GM18870 (cell line): ENCODE measurements at regions not wholly inside any gene's neighbourhood (a gene's known extent, or its start where the extent isn't known, plus 50 kb on each side); places are given as distances from the start of the nearest gene placed in this dataset.

Source experiments
- ATAC-seq: cut with Tn5 transposase; IDR thresholded peaks from one replicate; pipeline ENCODE4 v1.9.1; 2021; ENCODE audit warnings: moderate library complexity; ENCODE audit not compliant: unreplicated experiment

DNA sequence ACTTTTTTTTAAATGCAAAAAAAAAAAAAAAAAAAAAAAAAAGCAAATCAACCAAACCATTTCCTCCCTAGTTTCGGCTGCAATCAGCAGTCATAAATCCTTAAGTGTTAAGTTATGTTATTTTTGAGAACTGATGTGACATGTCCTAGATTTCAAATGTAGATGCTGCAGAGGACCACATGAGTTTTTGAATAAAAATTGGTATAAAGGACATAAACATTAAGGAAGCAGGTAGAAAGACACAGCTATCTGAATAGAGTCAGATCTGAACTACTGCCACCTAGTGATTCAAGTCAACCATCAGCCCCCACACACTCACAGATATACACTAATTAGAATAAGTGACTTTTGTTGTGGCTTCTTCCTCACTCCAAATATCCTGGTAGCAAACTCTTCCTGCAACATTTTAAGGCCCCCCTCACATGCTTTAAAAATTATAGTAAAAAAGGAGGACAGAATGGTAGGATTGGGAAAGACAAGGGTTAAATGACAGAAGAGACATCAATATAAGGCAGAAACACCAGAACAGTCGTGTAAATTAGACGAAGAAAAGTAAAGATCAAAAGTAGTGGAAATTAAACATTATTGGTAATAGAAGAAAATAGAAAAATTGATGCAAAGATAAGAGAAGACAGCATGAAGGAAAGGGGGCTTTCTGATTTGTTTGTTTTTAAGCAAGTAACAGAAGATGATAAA is 394.5 kb upstream of the ATP2B1 start:
- ATAC-seq = peak; percentile 74

DNA sequence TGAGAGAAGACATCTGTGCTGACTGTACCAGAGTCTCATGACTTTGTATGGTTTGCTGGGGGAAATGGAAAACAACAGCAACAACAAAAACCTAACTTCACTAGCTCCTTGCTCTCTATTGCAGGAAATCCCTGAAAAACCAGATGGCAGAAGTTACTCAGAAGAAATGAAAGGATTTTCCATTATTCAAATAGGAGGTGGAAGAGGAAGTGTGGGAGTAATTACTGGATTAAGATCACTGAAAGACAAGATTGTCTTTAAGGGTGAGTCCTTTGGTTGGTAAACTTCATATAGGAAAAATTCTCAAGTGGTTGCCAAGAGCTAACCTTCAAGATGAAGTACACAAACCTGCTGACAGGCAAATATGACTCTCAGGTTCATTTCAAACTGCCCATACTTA is 391.9 kb upstream of the ATP2B1 start:
- ATAC-seq = no peak

GRCh38 chr12:90099288-90099687 is 390.6 kb upstream of the ATP2B1 start:
- ATAC-seq = no peak

DNA sequence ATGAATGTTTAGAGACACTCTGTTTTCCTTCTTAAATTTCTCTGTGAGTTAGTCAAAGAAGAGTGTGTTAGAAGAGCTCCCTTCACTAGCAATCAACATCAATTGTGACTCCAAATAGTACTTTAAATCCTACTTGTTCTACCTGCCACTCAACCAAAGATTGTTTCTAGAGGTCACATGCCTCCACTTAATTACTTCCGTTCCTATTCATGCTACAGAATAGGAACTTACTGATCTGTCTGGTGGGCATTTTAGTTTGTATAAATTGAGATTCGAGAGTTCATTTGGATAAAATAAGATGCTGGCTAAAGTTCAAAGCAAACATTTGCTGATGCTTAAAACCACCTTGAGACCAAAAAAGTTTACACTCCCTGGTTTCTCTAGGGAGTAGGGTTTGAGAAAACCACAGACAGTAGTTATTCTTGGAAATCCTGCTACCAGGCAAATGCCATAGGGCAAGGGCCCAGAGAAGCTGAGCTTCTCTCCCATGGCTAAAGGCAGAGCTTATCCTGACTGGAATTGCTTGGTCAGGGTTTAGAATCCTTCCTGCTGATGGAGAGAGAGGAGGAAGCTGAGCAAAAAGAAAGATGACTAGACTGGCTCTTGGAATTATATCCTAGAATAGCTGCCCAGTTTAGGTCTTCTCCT is 389.6 kb upstream of the ATP2B1 start:
- no peak for ATAC-seq

GRCh38 chr12:90091809-90092208 is 383.2 kb upstream of the ATP2B1 start:
- no peak for ATAC-seq

DNA sequence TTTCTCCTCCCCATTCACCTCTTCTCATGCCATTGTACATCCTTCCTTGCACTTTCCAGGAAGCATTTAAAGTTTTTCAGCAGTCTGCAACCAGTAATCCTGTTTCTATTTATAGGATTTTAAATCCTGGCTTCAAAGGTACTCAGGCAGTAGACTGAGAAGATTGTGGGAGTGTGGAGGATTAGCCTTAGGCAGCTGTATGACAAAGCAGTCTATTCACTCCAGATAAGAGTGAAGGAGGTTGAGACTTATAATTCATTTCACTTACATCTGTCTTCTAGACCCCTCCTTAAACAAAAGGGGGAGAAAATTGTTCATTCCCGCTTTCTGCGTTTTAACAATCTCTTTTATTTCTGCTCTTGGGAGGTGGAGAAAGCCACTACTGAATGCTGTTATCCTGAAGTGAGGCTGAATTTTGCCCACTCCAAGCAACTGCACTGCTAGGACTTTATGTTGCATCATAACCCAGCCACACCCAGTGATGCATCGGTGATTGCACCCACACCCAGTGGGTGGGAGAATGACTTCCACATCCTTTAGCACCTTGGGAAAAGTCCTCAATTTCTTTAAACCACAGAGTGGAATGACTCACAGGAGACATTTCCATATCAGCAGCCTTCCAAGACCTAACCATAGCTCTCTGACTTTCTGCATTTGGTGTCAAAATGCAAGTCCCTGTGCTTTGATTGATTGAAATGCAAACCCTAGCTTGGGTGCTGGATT is 382.5 kb upstream of the ATP2B1 start:
- ATAC-seq = no peak

DNA sequence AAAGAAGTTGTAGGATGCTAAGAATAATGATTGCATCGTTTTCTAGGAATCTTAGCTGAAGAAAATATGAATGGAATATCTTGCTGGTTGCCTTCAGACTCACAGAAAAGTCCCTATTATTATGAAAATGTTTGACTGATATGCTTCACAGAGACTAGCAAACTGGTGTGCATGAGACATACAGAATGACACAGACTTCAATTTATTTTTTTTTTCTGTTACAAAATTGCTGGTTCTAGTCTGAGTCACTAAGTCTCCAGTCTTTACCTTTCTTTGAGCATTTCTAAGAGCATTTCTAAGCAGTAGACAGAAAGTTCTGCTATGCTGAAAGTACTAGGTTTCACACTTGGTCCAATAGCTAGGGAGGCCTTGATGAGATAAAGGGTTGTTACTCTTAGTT is 377.6 kb upstream of the ATP2B1 start:
- no peak for ATAC-seq

DNA sequence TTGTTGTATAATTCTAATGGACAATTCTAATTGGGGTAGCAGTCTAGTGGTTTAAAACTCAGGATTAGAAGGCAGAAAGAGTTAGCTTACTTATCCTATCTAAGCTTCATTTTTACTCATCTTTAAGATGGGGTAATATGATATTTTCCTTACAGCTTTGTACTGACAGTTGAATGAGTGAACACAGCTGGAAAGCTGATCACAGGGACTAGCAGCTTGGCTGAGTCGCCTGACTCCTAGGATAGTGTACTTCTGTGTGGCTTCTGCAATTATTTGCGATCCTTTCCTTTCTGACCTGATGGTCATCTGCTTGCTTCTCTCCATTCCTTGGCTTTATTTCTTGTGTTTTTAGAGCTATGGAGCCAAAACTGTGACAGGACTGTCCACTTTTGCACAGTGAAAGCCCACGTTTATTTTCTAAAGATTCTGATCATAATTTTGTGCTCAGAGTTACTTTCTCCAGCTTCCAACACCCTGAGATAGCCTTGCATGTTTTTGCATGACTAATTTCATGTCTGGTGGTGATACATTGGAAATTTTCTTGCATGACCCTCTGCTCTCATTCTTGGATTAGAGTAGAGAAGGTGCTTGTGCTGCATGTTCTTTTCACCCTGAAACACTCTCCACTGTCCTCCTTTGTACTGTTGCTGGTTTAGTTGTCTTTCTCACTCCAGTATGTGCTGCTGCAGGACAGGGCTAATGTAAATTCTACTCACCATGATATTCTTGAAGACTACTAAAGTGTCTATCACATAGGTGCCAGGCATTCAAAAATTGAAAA is 377.0 kb upstream of the ATP2B1 start:
- ATAC-seq = no peak

DNA sequence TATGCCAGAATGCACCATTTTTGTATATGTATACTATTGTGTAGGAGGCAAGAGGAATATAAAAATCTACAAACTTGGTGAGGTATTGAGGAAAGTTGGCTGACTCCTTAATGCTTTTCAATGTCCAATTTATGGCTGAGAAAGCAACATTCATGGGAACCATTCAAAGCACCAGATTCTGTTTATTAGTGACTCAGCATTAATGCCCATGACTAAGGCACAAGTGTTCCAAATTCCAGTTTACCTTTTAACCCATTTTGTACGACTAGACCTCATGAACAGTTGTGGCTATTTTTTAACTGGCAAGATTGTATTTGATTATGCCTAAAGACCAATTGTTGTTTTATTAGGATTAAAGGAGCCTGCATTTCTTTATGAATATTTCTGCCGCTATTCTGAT is 375.4 kb upstream of the ATP2B1 start:
- no peak for ATAC-seq

DNA sequence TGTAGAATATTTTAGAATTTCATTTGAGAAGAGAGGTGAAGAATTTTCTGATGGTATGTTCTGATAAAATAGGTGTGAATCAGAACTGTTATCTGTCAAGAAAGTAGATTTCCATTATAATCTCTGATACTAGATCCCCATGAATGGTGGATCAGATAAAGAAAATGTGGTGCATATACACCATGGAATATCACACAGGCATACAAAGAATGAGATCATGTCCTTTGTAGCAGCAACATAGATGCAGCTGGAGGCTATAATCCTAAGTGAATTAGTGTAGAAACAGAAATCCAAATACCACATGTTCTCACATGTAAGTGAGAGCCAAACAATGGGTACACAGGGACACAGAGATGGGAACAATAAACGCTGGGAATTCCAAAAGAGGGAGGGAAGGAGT is 372.0 kb upstream of the ATP2B1 start:
- no peak for ATAC-seq

- no peak for ATAC-seq
Measured at GRCh38 chr12:90079529-90080210, 371.0 kb upstream of the ATP2B1 start.

DNA sequence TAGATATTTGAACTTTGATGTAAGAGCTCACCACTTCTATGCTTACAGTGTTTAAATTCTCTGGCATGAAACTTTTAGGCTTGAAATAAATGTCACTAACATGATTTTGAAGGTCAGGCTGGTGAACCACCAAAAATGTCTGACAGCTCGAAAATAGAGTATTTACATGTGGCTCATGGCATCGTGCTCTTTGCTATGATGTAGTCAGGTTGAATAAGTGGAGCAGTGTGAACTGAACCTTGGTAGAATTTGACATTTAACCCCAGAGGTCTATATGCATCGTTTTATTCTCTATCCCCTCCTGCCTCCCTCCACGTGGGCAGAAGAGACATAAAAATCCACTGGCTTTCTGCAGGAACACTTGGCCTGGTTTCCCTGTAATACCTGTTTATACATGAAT is 369.7 kb upstream of the ATP2B1 start:
- no peak for ATAC-seq

GRCh38 chr12:90077756-90078155 is 369.1 kb upstream of the ATP2B1 start:
- ATAC-seq = no peak

GRCh38 chr12:90076851-90077319 is 368.2 kb upstream of the ATP2B1 start:
- no peak for ATAC-seq

- ATAC-seq = no peak
Measured at GRCh38 chr12:90075685-90076084, 367.0 kb upstream of the ATP2B1 start.

DNA sequence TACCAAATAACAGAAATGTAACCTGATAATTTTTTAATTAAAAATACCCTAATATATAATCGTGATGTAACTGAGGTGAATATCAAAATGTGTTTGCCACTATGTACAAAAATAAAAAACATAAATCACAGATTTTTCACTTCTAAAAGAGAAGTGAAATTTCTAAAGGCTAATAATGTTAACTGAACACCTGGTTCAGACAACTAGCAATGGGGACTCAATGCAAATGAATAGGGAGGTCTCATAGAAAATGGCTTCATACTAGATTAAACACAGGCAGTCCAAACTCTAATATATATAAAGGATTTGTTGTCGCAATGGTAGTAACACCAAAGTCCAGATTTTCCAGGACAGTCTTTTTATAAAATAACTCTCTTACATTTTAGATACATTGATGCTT is 365.4 kb upstream of the ATP2B1 start:
- no peak for ATAC-seq

GRCh38 chr12:90071996-90072395 is 363.4 kb upstream of the ATP2B1 start:
- no peak for ATAC-seq

- ATAC-seq = no peak
Measured at GRCh38 chr12:90069711-90070110, 361.1 kb upstream of the ATP2B1 start.

DNA sequence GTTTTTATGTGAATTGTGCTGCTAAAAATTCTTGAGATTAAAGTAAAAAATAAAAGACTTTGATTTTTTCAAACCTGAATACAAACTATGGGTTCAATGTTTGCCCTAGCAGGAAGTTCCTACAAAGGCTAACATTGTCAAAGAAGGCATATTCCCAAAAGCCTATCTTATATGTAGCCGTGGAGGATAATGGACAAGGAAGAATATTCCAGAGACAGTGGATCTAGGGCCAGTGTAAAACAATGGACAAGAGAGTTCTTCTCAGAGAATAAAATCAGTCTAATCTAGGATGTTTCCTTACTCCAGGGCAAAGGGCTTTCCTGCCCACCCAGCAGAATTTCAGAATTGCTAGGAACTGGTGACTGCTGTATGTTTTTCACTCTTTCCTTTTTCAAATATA is 359.2 kb upstream of the ATP2B1 start:
- no peak for ATAC-seq

GRCh38 chr12:90064852-90065801 is 356.5 kb upstream of the ATP2B1 start:
- ATAC-seq = no peak
